MG63 (cell line): ENCODE measurements at regions not wholly inside any gene's neighbourhood (a gene's known extent, or its start where the extent isn't known, plus 50 kb on each side); places are given as distances from the start of the nearest gene placed in this dataset.

Experiments used
- DNase-seq: peaks from one replicate; pipeline ENCODE4 v3.0.0-alpha.2; 2020
- H3K27me3 ChIP-seq: fragments of 250-450 bp; sonication (Bioruptor Pico); 2 replicates; pipeline ENCODE4 v1.5.1; 2020; ENCODE audit warnings: mild to moderate bottlenecking, moderate library complexity
- H3K36me3 ChIP-seq: fragments of 250-450 bp; sonication (Bioruptor Pico); 2 replicates; pipeline ENCODE4 v1.5.1; 2020; ENCODE audit warnings: mild to moderate bottlenecking, moderate library complexity
- H3K4me3 ChIP-seq: fragments of 250-450 bp; sonication (Bioruptor Pico); 2 replicates; pipeline ENCODE4 v1.5.1; 2020; ENCODE audit warnings: mild to moderate bottlenecking, moderate library complexity
- H3K9me3 ChIP-seq: fragments of 250-450 bp; sonication (Bioruptor Pico); 2 replicates; pipeline ENCODE4 v1.5.1; 2020; ENCODE audit warnings: mild to moderate bottlenecking, moderate library complexity

DNA sequence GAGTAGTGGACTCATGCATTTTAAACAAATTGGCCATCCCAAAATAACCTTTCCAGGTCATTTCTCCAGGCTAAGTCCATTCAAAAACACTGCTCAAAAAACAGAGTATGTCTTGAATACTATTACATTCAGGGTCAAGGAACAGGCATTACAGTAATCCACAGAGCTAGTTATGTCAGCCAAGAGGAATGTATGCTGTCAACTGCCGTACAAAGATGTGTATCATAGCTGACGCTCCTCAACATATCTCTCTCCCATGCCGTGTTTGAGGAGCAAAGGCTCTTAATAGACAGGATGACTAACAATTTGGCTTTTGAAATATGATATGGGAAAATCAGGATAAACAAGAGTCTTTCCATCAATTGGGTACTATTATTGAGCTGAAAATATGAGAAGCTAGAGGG is 68.8 kb upstream of the KCTD1 start:
- no peak overlapping the region for H3K4me3 ChIP-seq
- no peaks in the 10 kb centered on the region for H3K36me3 ChIP-seq
- H3K27me3 ChIP-seq: no peaks in the 10 kb centered on the region
- DNase-seq: peak; percentile 74
- H3K9me3 ChIP-seq: no peaks in the 10 kb centered on the region

GRCh38 chr18:26614374-26614773 is 66.0 kb upstream of the KCTD1 start:
- Histone ChIP-seq H3K9me3 (no peaks in the 10 kb centered on the region), H3K4me3 (no peak overlapping the region), H3K36me3 (no peaks in the 10 kb centered on the region), H3K27me3 (no peaks in the 10 kb centered on the region)
- DNase-seq: no peak
